ENCODE measurements at regions not wholly inside any gene's neighbourhood (a gene's known extent, or its start where the extent isn't known, plus 50 kb on each side); places are given as distances from the start of the nearest gene placed in this dataset.
"Not testable (repeated sequence)": the region's sequence is repeated elsewhere in the genome, so short reads cannot be mapped to it uniquely, and the experiment has no call there.

GRCh38 chr1:101550581-101550980 lies 313.8 kb downstream of the S1PR1 start:
- DNase-seq (ENCODE audit: low spot score), result no peak

DNA sequence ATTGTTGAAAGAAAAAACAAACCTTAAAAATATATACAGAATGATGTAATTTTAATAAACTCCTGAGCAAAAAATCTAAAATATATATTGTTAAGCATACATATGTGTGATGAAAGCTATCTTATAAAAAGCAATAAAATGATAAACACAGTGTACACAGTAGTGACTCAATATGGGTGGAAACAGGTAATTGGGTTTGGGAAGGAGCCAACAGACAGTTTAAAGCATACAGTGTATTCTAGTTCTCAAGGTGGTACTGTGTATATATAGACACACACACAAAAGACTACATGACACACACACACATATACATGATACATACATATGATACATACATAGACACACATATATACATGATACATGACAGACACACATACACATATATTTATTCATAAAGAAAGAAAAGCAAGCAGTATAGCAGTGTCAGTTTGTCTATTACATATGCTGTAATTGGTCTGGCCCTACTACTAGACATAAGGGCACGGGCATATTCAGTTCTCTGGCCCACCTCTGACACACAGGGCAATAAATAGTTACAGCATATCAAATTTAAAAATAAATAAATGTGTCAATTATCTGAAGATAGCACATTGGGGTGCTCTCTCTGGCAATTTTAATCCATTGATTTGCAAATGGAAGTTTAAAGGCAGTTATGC lies 330.2 kb downstream of the S1PR1 start:
- DNase-seq (ENCODE audit: low spot score), result no peak

DNA sequence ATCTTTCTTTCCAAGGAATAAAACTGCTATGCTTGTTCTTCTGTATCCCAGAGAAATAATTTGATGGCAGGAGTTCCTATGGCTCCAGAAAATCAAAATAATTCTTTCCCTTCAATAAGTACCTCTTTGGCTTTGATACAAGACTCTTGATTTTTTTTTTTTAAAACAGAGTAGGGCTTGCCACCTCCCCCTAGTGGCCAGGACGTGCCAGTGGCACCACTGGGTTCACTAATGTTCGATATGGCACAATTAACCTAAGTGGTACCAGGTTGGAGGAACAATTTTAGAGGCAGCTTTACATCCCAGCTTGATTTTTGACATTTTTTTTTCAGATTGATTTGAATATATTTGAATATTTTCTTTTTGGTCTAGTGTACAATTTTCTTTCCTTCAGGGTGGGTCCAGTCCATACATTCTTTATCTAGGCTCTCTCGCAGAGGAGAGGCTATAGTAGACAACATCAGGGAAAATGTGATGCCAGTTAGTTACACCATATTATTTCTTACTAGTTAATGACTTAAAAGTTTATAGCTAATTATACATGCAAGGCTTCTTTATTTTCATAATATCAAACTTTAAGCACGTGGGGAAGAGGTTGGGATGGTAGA lies 330.9 kb downstream of the S1PR1 start:
- peak; percentile 19 for DNase-seq (ENCODE audit: low spot score)

DNA sequence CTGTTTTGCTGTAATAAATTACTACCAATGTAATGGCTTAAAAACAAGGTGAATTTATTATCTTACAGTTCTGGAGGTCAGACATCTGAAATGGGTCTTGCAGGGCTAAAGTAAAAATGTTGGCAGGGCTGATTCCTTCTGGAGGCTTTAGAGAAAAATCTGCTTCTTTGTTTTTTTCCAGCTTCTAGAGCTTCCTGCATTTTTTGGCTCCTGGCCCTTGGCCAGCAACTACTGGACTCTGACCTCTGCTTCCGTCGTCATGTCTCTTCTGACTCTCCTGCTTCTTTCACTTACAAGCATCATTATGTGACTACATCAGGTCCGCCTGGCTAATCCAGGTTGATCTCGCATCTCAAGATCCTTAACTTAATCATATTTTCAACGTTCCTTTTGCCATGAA lies 350.9 kb downstream of the S1PR1 start:
- DNase-seq (ENCODE audit: low spot score), result no peak

- no peak for DNase-seq (ENCODE audit: low spot score)
Observed at GRCh38 chr1:101588677-101589076, 351.9 kb downstream of the S1PR1 start.

- no peak for DNase-seq (ENCODE audit: low spot score)
Observed at GRCh38 chr1:101592845-101593244, 356.0 kb downstream of the S1PR1 start.

GRCh38 chr1:101595881-101596374 lies 359.1 kb downstream of the S1PR1 start:
- no peak for DNase-seq (ENCODE audit: low spot score)

DNA sequence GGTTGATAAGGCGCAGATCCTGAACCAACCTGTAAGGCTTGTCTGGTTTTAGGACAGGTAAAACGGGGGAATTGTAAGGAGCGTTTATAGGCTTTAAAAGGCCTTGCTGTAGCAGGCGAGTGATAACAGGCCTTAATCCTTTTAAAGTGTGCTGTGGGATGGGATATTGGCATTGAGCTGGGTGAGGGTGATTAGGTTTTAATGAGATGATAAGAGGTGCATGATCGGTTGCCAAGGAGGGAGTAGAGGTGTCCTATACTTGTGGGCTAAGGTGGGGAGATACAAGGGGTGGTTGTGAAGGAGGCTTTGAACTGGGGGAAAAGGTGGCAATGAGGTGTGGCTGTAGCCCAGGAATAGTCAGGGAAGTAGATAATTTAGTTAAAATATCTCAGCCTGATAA lies 363.8 kb downstream of the S1PR1 start:
- DNase-seq (ENCODE audit: low spot score), result not testable (repeated sequence)

- no peak for DNase-seq (ENCODE audit: low spot score)
Observed at GRCh38 chr1:101603726-101604125, 366.9 kb downstream of the S1PR1 start.

DNA sequence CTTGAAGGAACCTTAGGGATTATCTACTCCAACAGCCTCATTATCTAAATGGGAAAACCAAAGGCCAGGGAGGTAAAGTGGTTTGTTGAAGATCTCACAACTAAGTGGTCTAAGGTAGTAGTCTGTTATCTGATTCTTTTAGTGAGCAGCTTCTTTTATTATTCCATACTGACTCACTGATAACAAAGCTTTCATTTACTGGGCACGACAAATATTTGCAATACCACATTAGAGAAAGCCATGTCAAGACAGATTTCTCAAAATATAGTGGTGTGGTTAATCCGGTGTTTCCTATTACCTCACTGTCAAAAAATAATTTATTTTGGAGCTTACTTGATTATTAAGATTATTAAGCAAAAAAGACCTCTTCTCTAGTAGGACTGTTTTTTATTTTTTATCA lies 369.1 kb downstream of the S1PR1 start:
- no peak for DNase-seq (ENCODE audit: low spot score)

DNA sequence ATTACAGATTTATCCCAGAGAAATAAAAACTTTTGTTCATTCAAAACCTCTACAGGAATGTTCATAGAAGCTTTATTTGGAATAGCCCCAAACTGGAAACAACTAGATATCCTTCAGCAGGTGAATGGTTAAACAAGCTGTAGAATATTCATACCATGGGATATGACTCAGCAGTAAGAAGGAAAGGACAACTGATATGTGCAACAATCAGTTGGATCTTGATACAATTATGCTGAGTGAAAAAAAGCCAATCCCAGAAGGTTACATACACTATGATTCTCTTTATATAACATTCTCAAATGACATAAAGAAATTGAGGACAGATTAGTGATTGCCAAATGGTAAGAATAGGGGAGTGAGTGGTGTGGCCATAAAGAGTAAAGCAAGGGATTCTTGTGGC lies 376.7 kb downstream of the S1PR1 start:
- no peak for DNase-seq (ENCODE audit: low spot score)

DNA sequence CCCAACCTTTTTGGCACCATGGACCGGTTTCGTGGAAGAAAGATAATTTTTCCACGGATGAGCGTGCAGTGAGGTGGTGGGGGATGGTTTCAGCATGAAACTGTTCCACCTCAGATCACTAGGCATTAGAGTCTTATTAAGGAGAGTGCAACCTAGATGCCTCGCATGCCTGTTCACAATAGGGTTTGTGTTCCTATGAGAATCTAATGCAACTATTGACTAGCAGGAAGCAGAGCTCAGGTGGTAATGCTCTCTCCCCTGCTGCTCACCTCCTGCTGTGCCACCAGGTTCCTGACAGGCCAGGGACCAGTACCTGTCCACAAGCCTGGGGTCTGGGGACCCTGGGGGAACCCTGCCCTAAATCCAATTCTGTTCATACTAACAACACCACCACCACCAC lies 377.8 kb downstream of the OLFM3 start:
- DNase-seq (ENCODE audit: low spot score), result no peak

GRCh38 chr1:101632548-101633272 lies 364.0 kb downstream of the OLFM3 start:
- no peak for DNase-seq (ENCODE audit: low spot score)

DNA sequence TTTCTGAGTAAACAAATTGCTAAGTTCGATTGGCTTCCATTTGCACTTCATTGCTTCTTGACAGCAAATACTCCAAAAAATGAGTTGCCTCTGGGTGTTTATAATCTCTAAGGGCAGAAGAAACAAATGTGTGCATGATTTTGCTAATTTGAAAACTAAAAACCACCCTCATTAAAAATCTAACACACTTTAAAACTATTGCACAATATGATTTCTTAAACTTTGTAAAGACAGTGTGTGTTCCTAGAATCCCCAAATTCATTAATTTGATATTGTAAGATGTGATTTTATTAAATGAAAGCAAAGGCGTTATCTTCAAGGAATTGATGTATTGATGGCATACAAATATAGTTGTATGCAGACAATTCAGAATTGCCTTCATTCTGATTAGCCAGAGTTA lies 350.9 kb downstream of the OLFM3 start:
- DNase-seq (ENCODE audit: low spot score), result no peak

GRCh38 chr1:101652484-101652883 lies 344.2 kb downstream of the OLFM3 start:
- no peak for DNase-seq (ENCODE audit: low spot score)

- DNase-seq (ENCODE audit: low spot score), result no peak
Observed at GRCh38 chr1:101653482-101653946, 343.2 kb downstream of the OLFM3 start.

- no peak for DNase-seq (ENCODE audit: low spot score)
Observed at GRCh38 chr1:101664726-101665125, 332.0 kb downstream of the OLFM3 start.

GRCh38 chr1:101667761-101668160 lies 329.0 kb downstream of the OLFM3 start:
- no peak for DNase-seq (ENCODE audit: low spot score)

DNA sequence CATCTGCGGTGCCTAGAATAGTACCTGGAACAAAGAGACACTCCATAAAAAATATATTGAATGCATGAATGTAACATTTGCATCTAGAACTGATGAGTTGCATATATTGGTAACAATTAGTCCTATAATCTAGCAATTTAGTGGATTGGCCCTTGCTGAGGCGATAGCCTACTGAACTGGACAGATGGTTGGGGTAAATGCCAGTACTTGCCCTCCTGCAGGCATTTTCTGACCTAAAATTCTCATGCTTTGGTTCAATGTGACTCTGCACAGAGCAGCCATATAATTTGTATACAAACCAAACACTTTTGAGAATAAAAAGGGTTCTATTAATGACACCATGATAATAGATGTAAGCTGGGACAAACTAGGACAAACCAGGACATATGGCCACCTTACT lies 313.6 kb downstream of the OLFM3 start:
- DNase-seq (ENCODE audit: low spot score), result no peak

- no peak for DNase-seq (ENCODE audit: low spot score)
Observed at GRCh38 chr1:101683561-101683960, 313.2 kb downstream of the OLFM3 start.

DNA sequence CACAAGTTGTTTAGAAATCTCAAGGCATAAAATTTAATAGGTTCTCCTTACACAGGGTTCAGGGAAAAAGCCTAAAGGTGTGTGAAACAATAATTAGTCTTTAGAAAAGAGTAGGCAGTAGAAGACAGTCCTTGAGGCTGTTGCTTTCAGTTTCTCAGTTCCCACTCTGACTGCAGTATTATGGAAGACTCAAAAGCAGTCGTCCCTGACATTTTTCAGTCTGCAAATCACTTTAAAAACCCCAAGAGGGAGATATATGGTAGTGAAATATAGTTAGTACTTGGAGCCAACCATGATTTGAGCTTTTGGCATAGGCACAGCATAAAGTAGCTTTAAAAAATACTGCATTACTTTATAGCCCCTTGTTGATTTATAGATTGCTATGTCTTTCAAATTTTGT lies 299.7 kb downstream of the OLFM3 start:
- DNase-seq (ENCODE audit: low spot score), result no peak

DNA sequence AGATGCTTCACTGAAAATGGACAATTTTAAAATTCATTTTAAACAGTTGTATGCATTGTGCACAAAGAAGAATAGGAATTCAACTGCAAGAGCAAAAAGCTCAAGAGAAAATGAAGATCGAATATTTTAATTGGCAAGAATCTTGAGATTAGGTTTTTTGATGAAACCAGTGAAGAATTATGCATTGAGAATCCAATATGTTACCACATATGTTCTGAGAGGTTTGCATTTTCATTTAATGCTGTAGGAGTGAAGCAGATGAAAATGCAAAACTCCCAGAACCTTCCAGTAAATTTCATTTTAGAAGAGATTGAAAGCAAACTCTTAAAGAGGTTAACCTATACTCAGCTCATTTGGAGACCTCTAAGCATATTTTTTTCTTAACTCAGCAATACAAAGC lies 298.0 kb downstream of the OLFM3 start:
- no peak for DNase-seq (ENCODE audit: low spot score)

GRCh38 chr1:101704895-101705294 lies 291.8 kb downstream of the OLFM3 start:
- DNase-seq (ENCODE audit: low spot score), result no peak
